Right cardiac atrium (tissue), 5 donors: ENCODE measurements at regions not wholly inside any gene's neighbourhood (a gene's known extent, or its start where the extent isn't known, plus 50 kb on each side); places are given as distances from the start of the nearest gene placed in this dataset.
"Not testable (repeated sequence)": the region's sequence is repeated elsewhere in the genome, so short reads cannot be mapped to it uniquely, and the experiment has no call there.

Experiments used
- ATAC-seq, 2 donors: fragments of 200-7000 bp; cut with Tn5 transposase; one replicate each; pipeline versions ENCODE4 v1.8.0 to v1.9.1; 2020; ENCODE audit warnings: moderate library complexity in 2 of 2, mild to moderate bottlenecking in 1 of 2
- DNase-seq, 3 donors: peaks; one replicate each; pipeline ENCODE4 v3.0.0-alpha.2; 2020
- H3K27ac ChIP-seq: one replicate; pipeline ENCODE4 v1.5.1; 2013; ENCODE audit warnings: mild to moderate bottlenecking, low read length, control low read depth, moderate library complexity
- H3K27me3 ChIP-seq: one replicate; pipeline ENCODE4 v1.6.1; 2013; ENCODE audit not compliant: control insufficient read depth, insufficient read depth
- H3K4me1 ChIP-seq: one replicate; pipeline ENCODE4 v1.6.1; 2013; ENCODE audit warnings: low read length; ENCODE audit not compliant: control insufficient read depth, insufficient read depth
- H3K4me3 ChIP-seq: one replicate; pipeline ENCODE4 v1.5.1; 2013; ENCODE audit warnings: low read length, control low read depth
- H3K9me3 ChIP-seq: one replicate; pipeline ENCODE4 v1.6.1; 2013; ENCODE audit warnings: low read length; ENCODE audit not compliant: control insufficient read depth
- WGBS: extraction: QIAGEN DNeasy Blood & Tissue Kit; methylation state at CpG from one replicate; pipeline ENCODE4 v1.1.7; 2013; 5-methylcytosine and 5-hydroxymethylcytosine counted together
- intact Hi-C, 4 donors: fragments of 100-400 bp; cut with DNase I; formaldehyde crosslinking; loops; one replicate each; pipeline versions ENCODE4 v1.11.0 to v1.14.0; 2022 to 2023
- donor health status: healthy with polysubstance abuse.
- donor health status: DM: no; HTN: yes; CAD: no.
- donor health status: DM: no; HTN: no; CAD: no.
- donor health status: DM: no; HTN: yes; CAD: no; lungs with severe emphysema.
- donor health status: DM: yes; HTN: yes; CAD: no.

DNA sequence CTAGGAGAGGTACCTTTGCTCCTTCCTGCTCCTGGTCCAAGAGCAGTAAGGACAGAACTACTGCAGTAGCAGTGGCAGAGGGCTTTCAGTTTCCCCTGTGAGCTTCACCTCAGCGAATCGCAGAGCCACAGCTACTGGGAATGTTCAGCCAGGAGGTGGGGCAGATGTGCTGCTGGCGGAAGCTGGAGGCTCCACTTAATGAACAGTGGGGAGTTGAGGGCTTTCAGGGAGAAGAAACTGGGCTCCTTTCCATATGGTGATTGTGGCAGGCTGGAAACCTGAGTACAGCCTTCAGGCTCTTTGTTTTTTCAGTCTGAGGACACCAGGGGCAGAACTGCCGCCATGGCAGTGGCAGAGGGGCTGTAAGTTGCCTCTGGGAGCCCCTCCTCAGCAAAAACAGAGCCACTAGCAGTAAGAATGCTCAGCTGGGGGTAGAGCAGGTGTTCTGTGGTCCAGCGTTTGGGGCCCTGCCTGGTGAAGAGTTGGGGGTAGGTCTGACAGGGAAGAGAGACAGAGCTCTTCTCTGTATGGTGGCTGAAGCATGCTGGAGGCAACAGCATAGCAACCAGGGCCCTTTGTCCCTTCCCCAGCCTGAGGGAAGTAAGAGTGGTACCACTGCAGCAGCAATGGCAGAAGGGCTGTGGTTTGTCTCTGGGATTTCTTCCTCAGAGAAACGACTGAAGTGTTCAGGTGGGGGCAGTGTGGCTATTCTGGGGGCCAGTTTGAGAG lies 106.0 kb upstream of the GRXCR1 start:
- intact Hi-C loops, result no loop called here
- H3K4me1 ChIP-seq, result no peaks in the 10 kb centered on the region
- H3K27ac ChIP-seq, result no peak overlapping the region
- DNase-seq (no peak), ATAC-seq (no peak)
- H3K9me3 ChIP-seq, result no peaks in the 10 kb centered on the region
- 62% methylated on average over 6 of the region's 6 CpGs for WGBS
- H3K27me3 ChIP-seq, result no peaks in the 10 kb centered on the region
- H3K4me3 ChIP-seq, result no peak overlapping the region

DNA sequence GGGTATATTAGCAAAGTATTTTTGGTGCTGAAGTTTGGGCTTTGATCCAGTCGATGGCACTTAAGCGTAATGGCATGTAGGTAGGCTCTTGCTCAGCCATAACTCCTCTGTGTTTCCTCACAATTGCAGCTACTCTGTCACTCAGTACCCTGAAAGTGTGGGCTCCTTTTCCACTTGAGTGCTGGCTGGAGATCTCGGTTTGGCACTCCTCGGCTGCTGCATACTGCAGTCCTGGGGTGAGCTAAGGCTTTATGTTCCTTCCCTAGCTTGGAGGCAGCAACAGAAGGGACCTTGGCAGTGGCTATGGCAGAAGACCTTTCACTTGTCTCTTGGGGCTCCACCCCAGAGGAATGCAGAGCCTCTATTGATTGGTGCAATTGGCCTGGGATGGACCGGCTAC lies 106.7 kb upstream of the GRXCR1 start:
- no peak for ATAC-seq
- Histone ChIP-seq H3K4me3 (no peak overlapping the region), H3K27me3 (no peaks in the 10 kb centered on the region), H3K27ac (no peak overlapping the region), H3K4me1 (no peaks in the 10 kb centered on the region), H3K9me3 (no peaks in the 10 kb centered on the region)
- intact Hi-C loops, result no loop called here
- 88% methylated on average over 5 of the region's 5 CpGs for WGBS
- no peak for DNase-seq

DNA sequence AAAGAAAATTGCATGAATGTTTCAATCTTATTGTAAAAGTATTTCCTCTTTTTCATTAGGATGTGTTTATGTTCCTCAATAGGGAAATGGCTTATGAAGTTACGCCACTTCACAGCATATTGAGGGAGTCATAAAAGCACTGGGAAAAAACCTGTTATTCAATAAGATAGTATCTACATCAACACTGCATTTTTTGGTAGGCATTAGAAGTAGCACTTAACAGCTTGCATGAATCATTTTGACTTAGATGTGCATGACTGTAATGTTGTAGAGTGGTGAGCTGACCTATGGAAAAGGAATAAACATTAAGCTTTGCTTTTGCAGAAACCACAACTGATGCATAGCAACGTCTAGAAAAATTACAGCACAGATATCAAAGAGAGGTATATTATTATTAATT lies 111.2 kb upstream of the GRXCR1 start:
- WGBS, result 70% methylated on average over 2 of the region's 2 CpGs
- Histone ChIP-seq H3K4me3 (no peak overlapping the region), H3K27ac (no peak overlapping the region), H3K27me3 (no peaks in the 10 kb centered on the region), H3K9me3 (no peaks in the 10 kb centered on the region), H3K4me1 (no peaks in the 10 kb centered on the region)
- ATAC-seq (no peak), DNase-seq (no peak)
- intact Hi-C loops, result no loop called here

DNA sequence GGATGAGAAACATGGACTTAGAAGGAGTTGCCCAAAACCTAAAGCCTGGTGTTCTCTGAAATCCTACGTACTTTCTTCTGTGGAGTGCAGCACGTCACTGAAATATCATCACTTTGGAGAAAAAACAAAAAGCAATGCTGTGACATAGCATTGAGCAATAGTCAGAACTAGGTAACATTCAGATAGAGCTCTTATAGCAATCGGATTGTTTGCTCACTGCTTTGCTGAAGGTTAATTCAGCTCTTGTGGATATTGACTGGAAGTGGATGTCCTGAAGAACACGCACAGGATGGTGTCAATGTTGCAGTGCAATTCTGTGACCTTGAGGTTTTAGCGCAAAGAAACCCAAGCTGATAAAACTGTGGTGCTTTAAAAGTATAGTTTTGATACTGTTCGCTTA lies 114.2 kb upstream of the GRXCR1 start:
- no peak for DNase-seq
- WGBS, result 60% methylated on average over 6 of the region's 6 CpGs
- ATAC-seq, result no peak
- Histone ChIP-seq H3K9me3 (no peaks in the 10 kb centered on the region), H3K4me3 (no peak overlapping the region), H3K27me3 (no peaks in the 10 kb centered on the region), H3K27ac (no peak overlapping the region), H3K4me1 (no peaks in the 10 kb centered on the region)
- intact Hi-C loops, result no loop called here

DNA sequence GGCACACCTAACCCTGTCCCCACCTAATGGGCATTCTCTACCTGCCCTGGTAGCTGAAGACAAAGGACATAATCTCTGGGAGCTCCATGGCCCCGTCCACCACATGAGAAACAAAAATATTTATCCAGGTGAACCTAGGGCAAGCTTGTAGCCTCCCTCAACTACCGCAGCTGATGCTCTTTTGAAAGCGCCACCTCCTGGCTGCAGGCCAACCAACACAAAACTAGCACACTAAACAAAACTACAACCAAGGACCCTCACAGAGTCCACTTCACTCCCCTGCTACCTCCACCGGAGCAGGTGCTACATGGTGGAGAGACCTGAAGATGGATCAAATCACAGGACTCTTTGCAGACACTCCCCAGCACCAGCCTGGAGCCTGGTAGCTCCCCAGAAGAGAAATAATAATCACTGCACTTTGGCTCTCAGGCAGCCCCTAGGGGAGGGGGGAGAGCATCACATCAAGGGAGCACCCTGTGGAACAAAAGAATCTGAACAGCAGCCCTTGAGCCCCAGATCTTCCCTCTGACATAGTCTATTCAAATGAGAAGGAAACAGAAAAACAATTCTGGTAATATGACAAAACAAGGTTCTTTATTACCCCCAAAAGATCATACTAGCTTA lies 111.3 kb upstream of the ATP8A1 start:
- Histone ChIP-seq H3K9me3 (no peaks in the 10 kb centered on the region), H3K27ac (no peak overlapping the region), H3K4me3 (no peak overlapping the region), H3K4me1 (no peaks in the 10 kb centered on the region), H3K27me3 (no peaks in the 10 kb centered on the region)
- ATAC-seq, result no peak
- DNase-seq, result peak in 1 of 3 donors; percentile 48
- WGBS, result 64% methylated on average over 4 of the region's 4 CpGs
- intact Hi-C loops, result no loop called here

DNA sequence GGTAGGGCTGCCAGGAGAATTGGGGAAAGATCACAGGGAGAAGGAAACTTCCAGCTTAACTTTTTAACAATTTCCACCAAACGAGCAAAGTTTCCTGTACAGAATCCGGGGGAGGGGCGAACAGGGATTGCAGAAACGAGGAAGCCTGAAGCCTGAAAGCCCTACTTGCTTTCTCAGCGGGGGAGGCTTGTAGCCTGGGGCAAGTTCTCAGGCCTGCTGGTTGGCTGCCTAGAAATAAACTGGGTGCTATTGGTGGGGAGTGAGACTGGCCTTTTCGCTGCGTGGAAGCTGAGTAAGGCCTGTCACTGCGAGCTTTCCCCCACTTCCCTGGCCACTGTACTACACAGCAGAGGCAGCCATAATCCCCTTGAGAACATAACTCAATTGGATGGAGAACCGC lies 110.8 kb upstream of the ATP8A1 start:
- ATAC-seq, result no peak
- WGBS, result 78% methylated on average over 9 of the region's 9 CpGs
- DNase-seq, result no peak
- Histone ChIP-seq H3K4me3 (no peak overlapping the region), H3K4me1 (no peaks in the 10 kb centered on the region), H3K9me3 (no peaks in the 10 kb centered on the region), H3K27ac (no peak overlapping the region), H3K27me3 (no peaks in the 10 kb centered on the region)
- intact Hi-C loops, result no loop called here

DNA sequence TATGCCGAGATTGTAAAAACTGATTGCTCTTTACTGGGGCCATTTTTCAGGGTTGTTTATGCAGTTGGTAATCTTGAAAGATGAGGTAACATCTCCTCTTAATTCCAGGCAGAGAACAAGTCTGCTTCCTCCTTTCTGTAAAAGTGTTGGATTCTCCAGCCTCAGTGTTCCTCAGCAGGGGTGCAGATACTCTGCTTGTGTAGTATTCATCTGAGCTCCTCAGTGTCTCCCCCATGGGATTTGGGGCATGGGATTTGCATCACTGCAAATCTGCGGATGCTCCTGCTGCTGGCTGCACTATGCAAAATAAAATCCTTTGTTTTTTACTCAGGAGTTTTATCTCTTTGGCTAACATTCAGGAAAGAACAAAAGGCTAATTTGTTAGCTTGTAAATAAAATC lies 104.9 kb upstream of the ATP8A1 start:
- DNase-seq, result no peak
- ATAC-seq, result no peak
- Histone ChIP-seq H3K27me3 (no peaks in the 10 kb centered on the region), H3K27ac (no peak overlapping the region), H3K4me3 (no peak overlapping the region), H3K9me3 (no peaks in the 10 kb centered on the region), H3K4me1 (no peaks in the 10 kb centered on the region)
- intact Hi-C loops, result no loop called here
- 46% methylated on average over 2 of the region's 2 CpGs for WGBS

DNA sequence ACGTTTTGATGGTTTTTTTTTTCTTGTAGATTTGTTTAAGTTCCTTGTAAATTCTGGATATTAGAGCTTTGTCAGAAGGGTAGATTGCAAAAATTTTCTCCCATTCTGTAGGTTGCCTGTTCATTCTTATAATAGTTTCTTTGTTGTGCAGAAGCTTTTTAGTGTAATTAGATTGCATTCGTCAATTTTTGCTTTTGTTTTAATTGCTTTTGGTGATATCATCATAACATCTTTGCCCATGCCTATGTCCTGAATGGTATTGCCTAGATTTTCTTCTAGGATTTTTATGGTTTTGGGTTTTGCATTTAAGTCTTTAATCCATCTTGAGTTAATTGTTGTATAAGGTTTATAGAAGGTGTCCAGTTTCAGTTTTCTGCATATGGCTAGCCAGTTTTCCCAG lies 98.1 kb upstream of the ATP8A1 start:
- intact Hi-C loops, result loop anchor here in 2 of 4 donors (5.0 to 10.0 kb wide), 2 partner anchors 190 to 193 kb away; no protein-coding TSS in a partner anchor

DNA sequence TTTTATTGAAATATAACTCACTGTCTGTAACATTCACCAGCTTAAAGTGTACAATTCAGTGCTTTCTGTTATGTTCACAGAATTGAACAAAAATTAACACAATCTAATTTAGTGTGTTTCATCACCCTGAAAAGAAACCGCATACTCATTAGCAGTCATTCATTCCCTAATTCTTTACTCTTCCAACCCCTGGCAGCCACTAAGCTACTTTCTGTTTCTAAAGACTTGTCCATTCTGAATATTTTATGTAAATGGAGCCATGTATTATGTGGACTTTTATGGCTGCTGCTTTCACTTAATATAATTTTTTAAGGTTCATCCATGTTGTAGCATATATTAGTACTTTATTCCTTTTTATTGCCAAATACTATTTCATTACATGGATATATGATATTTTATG lies 94.7 kb upstream of the ATP8A1 start:
- WGBS, result 87% methylated on average over 1 of the region's 1 CpG
- ATAC-seq, result no peak
- Histone ChIP-seq H3K27ac (no peak overlapping the region), H3K9me3 (no peaks in the 10 kb centered on the region), H3K27me3 (no peaks in the 10 kb centered on the region), H3K4me3 (no peak overlapping the region), H3K4me1 (no peaks in the 10 kb centered on the region)
- DNase-seq, result no peak
- intact Hi-C loops, result loop anchor here in 2 of 4 donors (2.0 to 10.0 kb wide), 2 partner anchors 181 to 187 kb away; no protein-coding TSS in a partner anchor

More for the DNA sequence above, 98.1 kb upstream of the ATP8A1 start:
- H3K4me1 ChIP-seq, H3K27me3 ChIP-seq, ATAC-seq, H3K27ac ChIP-seq, H3K9me3 ChIP-seq, DNase-seq, H3K4me3 ChIP-seq: not testable (repeated sequence)
- 55% methylated on average over 2 of the region's 2 CpGs for whole genome bisulfite sequencing

DNA sequence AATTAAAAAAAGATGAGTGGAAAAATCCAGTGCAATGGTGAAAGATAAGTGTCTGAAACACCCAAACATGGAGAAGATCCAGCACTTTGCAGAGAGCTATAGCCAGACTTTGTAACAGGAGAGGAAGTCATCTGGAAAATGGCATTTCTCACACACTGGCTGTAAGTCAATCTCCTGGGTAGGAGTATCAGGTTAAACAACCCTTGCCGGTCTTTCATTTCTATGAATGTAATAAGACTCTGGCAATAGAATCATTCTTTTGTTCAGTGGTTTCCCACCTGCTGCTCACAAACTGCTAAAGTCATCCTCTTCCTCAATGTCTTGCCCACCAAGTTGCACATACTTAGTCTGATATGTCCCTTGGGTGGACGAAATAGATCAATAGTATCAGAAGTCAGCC lies 94.0 kb upstream of the ATP8A1 start:
- H3K4me3 ChIP-seq, result no peak overlapping the region
- intact Hi-C loops, result loop anchor here in 2 of 4 donors (2.0 to 10.0 kb wide), 2 partner anchors 180 to 186 kb away; no protein-coding TSS in a partner anchor
- no peak for ATAC-seq
- H3K9me3 ChIP-seq, result no peaks in the 10 kb centered on the region
- no peak for DNase-seq
- 39% methylated on average over 2 of the region's 2 CpGs for WGBS
- H3K4me1 ChIP-seq, result no peaks in the 10 kb centered on the region
- H3K27ac ChIP-seq, result no peak overlapping the region
- H3K27me3 ChIP-seq, result no peaks in the 10 kb centered on the region

DNA sequence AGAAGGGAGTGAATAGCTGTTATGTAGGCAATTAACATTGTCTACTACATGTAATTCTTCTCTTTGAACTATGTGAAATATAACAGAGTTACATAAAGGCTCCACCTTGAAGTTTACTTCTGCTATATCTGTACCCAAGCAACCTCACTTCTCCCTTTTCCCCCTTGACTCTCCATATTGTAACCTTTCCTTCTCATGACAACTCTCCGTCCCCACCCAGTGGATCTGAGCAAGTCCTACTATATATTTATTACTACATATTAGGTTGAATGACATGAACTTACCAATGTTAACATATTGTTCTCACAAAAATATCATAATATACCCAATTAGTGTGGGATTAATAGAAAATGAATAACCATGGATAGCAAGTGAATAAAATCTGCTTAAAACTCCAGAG lies 93.2 kb upstream of the ATP8A1 start:
- Histone ChIP-seq H3K4me3 (no peak overlapping the region), H3K4me1 (no peaks in the 10 kb centered on the region), H3K27me3 (no peaks in the 10 kb centered on the region), H3K9me3 (no peaks in the 10 kb centered on the region), H3K27ac (no peak overlapping the region)
- peak; percentile 70 to 76 for ATAC-seq
- peak in 1 of 3 donors; percentile 42 for DNase-seq
- intact Hi-C loops, result loop anchor here in 2 of 4 donors (2.0 to 10.0 kb wide), 2 partner anchors 179 to 185 kb away; no protein-coding TSS in a partner anchor
- 52% methylated on average over 1 of the region's 1 CpG for WGBS
